Mononuclear cell (primary cell): ENCODE measurements at regions not wholly inside any gene's neighbourhood (a gene's known extent, or its start where the extent isn't known, plus 50 kb on each side); places are given as distances from the start of the nearest gene placed in this dataset.

Experiments
- H3K27me3 ChIP-seq: 2 replicates; pipeline ENCODE4 v1.6.0; 2011; ENCODE audit warnings: low read length, control low read depth; ENCODE audit not compliant: insufficient read depth
- H3K4me1 ChIP-seq: 2 replicates; pipeline ENCODE4 v1.5.1; 2011; ENCODE audit warnings: mild to moderate bottlenecking, low read length, control low read depth; ENCODE audit not compliant: insufficient read depth
- H3K4me3 ChIP-seq: 2 replicates; pipeline ENCODE4 v1.5.1; 2011; ENCODE audit warnings: mild to moderate bottlenecking, low read length, moderate library complexity
- H3K9me3 ChIP-seq: 2 replicates; pipeline ENCODE4 v1.5.1; 2011; ENCODE audit warnings: low read depth, mild to moderate bottlenecking, control low read depth, low read length

- no peaks in the 10 kb centered on the region for H3K27me3 ChIP-seq
- H3K9me3 ChIP-seq, result no peaks in the 10 kb centered on the region
- H3K4me1 ChIP-seq, result peaks cover 52% of the 10 kb centered on the region
- H3K4me3 ChIP-seq, result no peak overlapping the region
Measured at GRCh38 chr14:65287264-65288131, 125.0 kb upstream of the FUT8 start.

GRCh38 chr14:65290830-65291229 lies 121.7 kb upstream of the FUT8 start:
- H3K27me3 ChIP-seq, result no peaks in the 10 kb centered on the region
- peaks cover 38% of the 10 kb centered on the region for H3K4me1 ChIP-seq
- H3K4me3 ChIP-seq, result no peak overlapping the region
- H3K9me3 ChIP-seq, result no peaks in the 10 kb centered on the region

- Histone ChIP-seq H3K9me3 (no peaks in the 10 kb centered on the region), H3K27me3 (no peaks in the 10 kb centered on the region), H3K4me1 (peaks cover 38% of the 10 kb centered on the region), H3K4me3 (no peak overlapping the region)
Measured at GRCh38 chr14:65291531-65291930, 121.0 kb upstream of the FUT8 start.

- Histone ChIP-seq H3K27me3 (no peaks in the 10 kb centered on the region), H3K9me3 (no peaks in the 10 kb centered on the region), H3K4me3 (no peak overlapping the region), H3K4me1 (peaks cover 18% of the 10 kb centered on the region)
Measured at GRCh38 chr14:65294816-65295215, 117.7 kb upstream of the FUT8 start.

GRCh38 chr14:65296402-65296801 lies 116.1 kb upstream of the FUT8 start:
- no peaks in the 10 kb centered on the region for H3K27me3 ChIP-seq
- H3K4me3 ChIP-seq, result no peak overlapping the region
- no peaks in the 10 kb centered on the region for H3K9me3 ChIP-seq
- peaks cover 14% of the 10 kb centered on the region for H3K4me1 ChIP-seq

- Histone ChIP-seq H3K4me3 (no peak overlapping the region), H3K27me3 (no peaks in the 10 kb centered on the region), H3K9me3 (no peaks in the 10 kb centered on the region), H3K4me1 (peaks cover 9% of the 10 kb centered on the region)
Measured at GRCh38 chr14:65296876-65297275, 115.7 kb upstream of the FUT8 start.

- Histone ChIP-seq H3K4me1 (peaks cover 14% of the 10 kb centered on the region), H3K27me3 (no peaks in the 10 kb centered on the region), H3K4me3 (no peak overlapping the region), H3K9me3 (no peaks in the 10 kb centered on the region)
Measured at GRCh38 chr14:65297744-65298143, 114.8 kb upstream of the FUT8 start.

GRCh38 chr14:65299826-65300225 lies 112.7 kb upstream of the FUT8 start:
- Histone ChIP-seq H3K27me3 (no peaks in the 10 kb centered on the region), H3K4me3 (no peak overlapping the region), H3K9me3 (no peaks in the 10 kb centered on the region), H3K4me1 (peaks cover 14% of the 10 kb centered on the region)

- Histone ChIP-seq H3K4me1 (peaks cover 14% of the 10 kb centered on the region), H3K9me3 (no peaks in the 10 kb centered on the region), H3K4me3 (no peak overlapping the region), H3K27me3 (no peaks in the 10 kb centered on the region)
Measured at GRCh38 chr14:65301862-65302539, 110.5 kb upstream of the FUT8 start.

GRCh38 chr14:65302571-65303189 lies 109.8 kb upstream of the FUT8 start:
- Histone ChIP-seq H3K4me1 (peaks cover 14% of the 10 kb centered on the region), H3K27me3 (no peaks in the 10 kb centered on the region), H3K4me3 (no peak overlapping the region), H3K9me3 (no peaks in the 10 kb centered on the region)

GRCh38 chr14:65303190-65303898 lies 109.2 kb upstream of the FUT8 start:
- H3K9me3 ChIP-seq, result no peaks in the 10 kb centered on the region
- H3K4me3 ChIP-seq, result no peak overlapping the region
- no peaks in the 10 kb centered on the region for H3K27me3 ChIP-seq
- peaks cover 14% of the 10 kb centered on the region for H3K4me1 ChIP-seq

- H3K4me3 ChIP-seq, result no peak overlapping the region
- no peaks in the 10 kb centered on the region for H3K9me3 ChIP-seq
- no peaks in the 10 kb centered on the region for H3K27me3 ChIP-seq
- H3K4me1 ChIP-seq, result peaks cover 14% of the 10 kb centered on the region
Measured at GRCh38 chr14:65303899-65304222, 108.7 kb upstream of the FUT8 start.

- H3K9me3 ChIP-seq, result no peaks in the 10 kb centered on the region
- no peaks in the 10 kb centered on the region for H3K27me3 ChIP-seq
- peaks cover 14% of the 10 kb centered on the region for H3K4me1 ChIP-seq
- no peak overlapping the region for H3K4me3 ChIP-seq
Measured at GRCh38 chr14:65304239-65304638, 108.3 kb upstream of the FUT8 start.

GRCh38 chr14:65304963-65305362 lies 107.6 kb upstream of the FUT8 start:
- Histone ChIP-seq H3K4me3 (no peak overlapping the region), H3K9me3 (no peaks in the 10 kb centered on the region), H3K27me3 (no peaks in the 10 kb centered on the region), H3K4me1 (peaks cover 11% of the 10 kb centered on the region)

- Histone ChIP-seq H3K27me3 (no peaks in the 10 kb centered on the region), H3K4me3 (no peak overlapping the region), H3K9me3 (no peaks in the 10 kb centered on the region), H3K4me1 (no peaks in the 10 kb centered on the region)
Measured at GRCh38 chr14:65308536-65308935, 104.0 kb upstream of the FUT8 start.
